GM12873 (cell line): ENCODE measurements at regions not wholly inside any gene's neighbourhood (a gene's known extent, or its start where the extent isn't known, plus 50 kb on each side); places are given as distances from the start of the nearest gene placed in this dataset.

Experiments used
- CTCF ChIP-seq: IDR thresholded peaks from 2 replicates; pipeline ENCODE4 v1.5.1; 2012; ENCODE audit warnings: low read depth, mild to moderate bottlenecking, moderate library complexity, low read length, control low read depth; ENCODE audit not compliant: insufficient read depth; ENCODE audit errors: missing control alignments

DNA sequence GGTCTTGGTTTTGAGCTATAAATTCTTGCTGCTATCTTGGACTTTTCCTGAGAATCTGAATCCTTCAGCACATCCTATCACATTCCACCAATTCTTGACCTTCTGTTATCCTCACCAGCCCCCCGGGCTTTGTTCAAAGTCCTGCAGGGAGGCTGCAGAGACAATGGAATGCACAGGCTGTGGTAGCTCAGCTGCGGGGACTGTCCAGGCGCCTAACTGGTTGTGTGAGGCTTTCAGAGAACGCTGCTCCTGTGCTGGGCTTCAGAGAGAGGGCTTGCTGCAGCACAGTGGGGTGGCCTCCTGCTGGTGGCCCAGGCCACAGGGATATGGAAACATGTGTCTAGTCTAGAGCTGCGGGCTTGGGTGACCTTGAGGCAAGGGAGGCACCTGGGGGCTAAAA lies 196.3 kb upstream of the GATB start:
- no peak for TF ChIP-seq CTCF

DNA sequence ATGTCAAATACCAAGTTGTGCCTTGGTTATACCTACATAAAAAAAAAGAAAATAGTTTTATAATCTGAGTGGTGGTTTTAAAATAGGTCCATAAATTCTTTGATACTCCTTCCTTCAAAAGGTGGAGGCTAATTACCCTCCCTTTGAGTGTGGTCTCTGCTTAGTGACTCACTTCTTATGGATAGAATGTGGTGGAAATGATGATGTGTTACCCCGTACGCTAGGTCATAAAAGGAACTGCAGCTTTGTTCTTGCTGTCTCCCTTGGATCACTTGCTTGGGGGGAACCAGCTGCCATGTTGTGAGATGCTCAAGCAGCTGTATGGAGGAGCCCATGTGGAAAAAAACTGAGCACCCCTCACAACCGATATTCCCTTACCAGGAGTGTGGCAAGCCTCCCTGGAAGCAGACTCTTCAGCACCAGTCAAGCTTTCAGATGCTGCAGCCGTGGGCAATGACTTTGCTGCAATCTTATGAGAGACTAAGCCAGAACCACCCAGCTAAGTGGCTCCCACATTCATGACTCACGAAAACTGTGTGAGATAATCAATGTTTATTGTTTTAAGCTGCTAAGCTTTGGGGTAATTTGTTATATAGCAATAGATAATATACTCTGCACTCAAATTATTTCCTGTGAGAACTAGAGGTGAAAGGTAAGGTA lies 195.0 kb upstream of the GATB start:
- TF ChIP-seq CTCF = no peak

- no peak for TF ChIP-seq CTCF
Measured at GRCh38 chr4:151953795-151954372, 193.1 kb upstream of the GATB start.

DNA sequence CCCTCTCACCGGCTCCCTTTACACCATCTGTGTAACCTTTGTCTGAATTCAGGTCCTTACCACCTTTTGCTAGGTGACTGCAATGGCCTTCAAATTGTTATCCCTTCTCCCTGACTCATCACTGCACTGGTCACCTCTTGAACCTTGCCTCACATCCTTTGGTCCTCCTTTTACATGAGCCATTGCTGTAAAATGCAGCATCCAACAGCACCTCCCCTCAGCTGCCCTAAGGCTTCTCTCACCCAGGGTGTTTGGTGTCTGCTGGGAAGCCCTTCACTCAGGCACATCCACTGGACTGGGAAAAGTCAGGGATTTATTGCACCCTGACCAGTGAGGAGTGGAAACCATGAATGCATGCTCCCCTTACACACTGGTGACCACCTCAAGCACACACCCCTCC lies 192.5 kb upstream of the GATB start:
- TF ChIP-seq CTCF = no peak

DNA sequence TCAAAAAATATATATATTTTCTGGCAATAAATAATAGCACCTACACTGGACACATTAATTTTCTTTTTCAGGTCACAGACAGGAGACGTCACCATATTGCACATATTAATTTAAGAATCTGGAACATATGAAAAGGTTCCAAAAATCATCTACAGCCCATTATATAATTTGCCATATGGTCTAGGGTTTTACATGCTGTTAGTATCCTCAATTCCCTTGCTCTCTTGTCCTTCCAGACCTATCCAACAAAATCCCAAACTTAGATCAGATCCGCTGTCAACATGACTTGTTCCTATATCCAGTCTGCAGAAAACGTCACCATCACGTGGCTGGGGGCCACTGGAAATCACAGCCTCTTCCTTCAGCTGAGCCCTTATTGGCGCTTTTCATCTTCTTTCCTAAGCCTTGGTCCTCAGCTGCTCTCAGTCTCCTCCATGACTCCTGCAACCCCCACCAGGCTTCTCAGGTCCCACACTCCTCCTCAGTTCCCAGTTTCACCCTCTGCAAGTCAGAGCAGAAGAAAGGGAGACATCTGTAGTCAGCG lies 192.0 kb upstream of the GATB start:
- TF ChIP-seq CTCF = no peak

DNA sequence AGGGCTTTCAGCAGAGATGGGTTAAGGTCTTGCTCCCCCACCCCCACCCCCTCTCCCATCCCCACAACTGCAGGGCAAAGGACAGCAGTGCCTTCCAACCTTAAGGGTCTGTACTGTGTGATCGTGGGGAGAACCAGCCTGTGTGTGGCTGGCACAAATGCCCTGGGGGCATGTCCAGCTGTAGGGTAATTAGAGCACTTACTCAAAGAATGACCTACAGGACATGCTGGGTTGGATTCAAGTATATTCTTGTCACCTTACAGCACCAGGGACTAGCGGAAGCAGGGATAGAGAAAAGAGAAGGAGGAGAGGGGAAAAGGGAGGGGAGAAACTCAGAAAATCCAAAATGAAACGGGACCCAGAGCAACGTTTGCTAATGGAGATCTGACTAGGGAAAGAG lies 191.3 kb upstream of the GATB start:
- TF ChIP-seq CTCF = no peak

- no peak for TF ChIP-seq CTCF
Measured at GRCh38 chr4:151951671-151952050, 190.9 kb upstream of the GATB start.
